GM21360 (cell line): ENCODE measurements at regions not wholly inside any gene's neighbourhood (a gene's known extent, or its start where the extent isn't known, plus 50 kb on each side); places are given as distances from the start of the nearest gene placed in this dataset.
"Not testable (repeated sequence)": the region's sequence is repeated elsewhere in the genome, so short reads cannot be mapped to it uniquely, and the experiment has no call there.

Experiments
- ATAC-seq: cut with Tn5 transposase; IDR thresholded peaks from one replicate; pipeline ENCODE4 v1.9.1; 2021; ENCODE audit warnings: mild to moderate bottlenecking, moderate library complexity; ENCODE audit not compliant: unreplicated experiment

- no peak for ATAC-seq
Measured at GRCh38 chr5:96110300-96110699, 148.6 kb upstream of the ELL2 start.

- ATAC-seq: not testable (repeated sequence)
Measured at GRCh38 chr5:96108629-96109028, 147.0 kb upstream of the ELL2 start.

- ATAC-seq: not testable (repeated sequence)
Measured at GRCh38 chr5:96103829-96104228, 142.2 kb upstream of the ELL2 start.

GRCh38 chr5:96101358-96102089, 139.9 kb upstream of the ELL2 start:
- ATAC-seq: no peak

GRCh38 chr5:96097488-96097887, 135.8 kb upstream of the ELL2 start:
- ATAC-seq: not testable (repeated sequence)

- no peak for ATAC-seq
Measured at GRCh38 chr5:96096724-96097123, 135.1 kb upstream of the ELL2 start.

- no peak for ATAC-seq
Measured at GRCh38 chr5:96094904-96095303, 133.3 kb upstream of the ELL2 start.

- ATAC-seq: no peak
Measured at GRCh38 chr5:96093890-96094381, 132.3 kb upstream of the ELL2 start.

- no peak for ATAC-seq
Measured at GRCh38 chr5:96093340-96093739, 131.7 kb upstream of the ELL2 start.

GRCh38 chr5:96091874-96092273, 130.2 kb upstream of the ELL2 start:
- ATAC-seq: no peak

- ATAC-seq: no peak
Measured at GRCh38 chr5:96090215-96090614, 128.6 kb upstream of the ELL2 start.

- ATAC-seq: no peak
Measured at GRCh38 chr5:96088706-96089498, 127.3 kb upstream of the ELL2 start.

GRCh38 chr5:96087939-96088338, 126.3 kb upstream of the ELL2 start:
- ATAC-seq: no peak

- no peak for ATAC-seq
Measured at GRCh38 chr5:96084874-96085506, 123.3 kb upstream of the ELL2 start.

GRCh38 chr5:96083361-96083881, 121.8 kb upstream of the ELL2 start:
- no peak for ATAC-seq

GRCh38 chr5:96081276-96081858, 119.7 kb upstream of the ELL2 start:
- no peak for ATAC-seq

GRCh38 chr5:96080557-96080956, 118.9 kb upstream of the ELL2 start:
- no peak for ATAC-seq

- ATAC-seq: no peak
Measured at GRCh38 chr5:96079962-96080361, 118.3 kb upstream of the ELL2 start.

- ATAC-seq: no peak
Measured at GRCh38 chr5:96079075-96079474, 117.4 kb upstream of the ELL2 start.

GRCh38 chr5:96076451-96076850, 114.8 kb upstream of the ELL2 start:
- ATAC-seq: no peak
